ENCODE measurements at regions not wholly inside any gene's neighbourhood (a gene's known extent, or its start where the extent isn't known, plus 50 kb on each side); places are given as distances from the start of the nearest gene placed in this dataset.

DNA sequence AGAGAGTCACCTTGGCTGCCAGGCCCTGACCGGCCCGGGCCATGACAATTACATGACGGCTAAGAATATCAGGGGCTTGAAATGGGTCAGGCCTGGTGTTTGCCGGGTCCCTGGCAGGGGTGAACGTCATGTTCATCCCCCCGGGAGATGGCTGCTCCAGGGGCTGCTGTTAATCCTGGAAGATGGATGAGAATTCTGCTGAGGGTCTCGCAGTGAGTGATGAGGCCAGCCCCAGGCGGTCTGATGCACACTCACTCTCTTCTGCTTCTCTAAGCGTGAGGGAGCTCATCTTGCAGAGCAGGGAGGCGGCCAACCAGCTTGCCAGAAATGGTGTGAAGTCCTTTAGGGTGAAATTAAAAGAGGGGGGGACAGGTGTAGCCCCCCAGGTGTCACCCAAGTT lies 101.3 kb upstream of the ANO1 start (continued):
- TF ChIP-seq RXRA (IDR thresholded peaks at IDR 0.05; ENCODE audit: insufficient read depth, low read depth, low read length) (no peak), SUZ12 (IDR thresholded peaks at IDR 0.05; ENCODE audit: low read length) (no peak), SIN3A (conservative IDR thresholded peaks at IDR 0.05 in 1 of 2, IDR thresholded peaks at IDR 0.05 in 1 of 2; ENCODE audit: low read depth in 1 of 2, low read length in 2 of 2) (no peak), TBP (IDR thresholded peaks at IDR 0.05; ENCODE audit: low read depth, low read length) (no peak), CEBPB (IDR thresholded peaks at IDR 0.05; ENCODE audit: low read depth, low read length) (no peak)
